WI38 (cell line): ENCODE measurements at regions not wholly inside any gene's neighbourhood (a gene's known extent, or its start where the extent isn't known, plus 50 kb on each side); places are given as distances from the start of the nearest gene placed in this dataset.
"Not testable (repeated sequence)": the region's sequence is repeated elsewhere in the genome, so short reads cannot be mapped to it uniquely, and the experiment has no call there.

Experiments used
- H3K4me3 ChIP-seq: 2 replicates; pipeline ENCODE4 v1.5.1; 2011; ENCODE audit warnings: low read depth, mild to moderate bottlenecking, control low read depth, low read length
- CTCF ChIP-seq: IDR thresholded peaks from 2 replicates; pipeline ENCODE4 v1.5.1; 2012; ENCODE audit warnings: low read depth, mild to moderate bottlenecking, control low read depth, low read length

GRCh38 chr5:96111080-96111756, 149.6 kb upstream of the ELL2 start:
- TF ChIP-seq CTCF, result no peak
- H3K4me3 ChIP-seq, result no peak overlapping the region

- TF ChIP-seq CTCF, result no peak
- no peak overlapping the region for H3K4me3 ChIP-seq
Observed at GRCh38 chr5:96110300-96110699, 148.6 kb upstream of the ELL2 start.

GRCh38 chr5:96108629-96109028, 147.0 kb upstream of the ELL2 start:
- not testable (repeated sequence) for H3K4me3 ChIP-seq

GRCh38 chr5:96103829-96104228, 142.2 kb upstream of the ELL2 start:
- H3K4me3 ChIP-seq, result not testable (repeated sequence)

GRCh38 chr5:96101358-96102089, 139.9 kb upstream of the ELL2 start:
- no peak for TF ChIP-seq CTCF

GRCh38 chr5:96097488-96097887, 135.8 kb upstream of the ELL2 start:
- H3K4me3 ChIP-seq, result not testable (repeated sequence)

More at GRCh38 chr5:96101358-96102089, 139.9 kb upstream of the ELL2 start:
- no peak overlapping the region for H3K4me3 ChIP-seq

GRCh38 chr5:96096724-96097123, 135.1 kb upstream of the ELL2 start:
- no peak overlapping the region for H3K4me3 ChIP-seq
- no peak for TF ChIP-seq CTCF

GRCh38 chr5:96094904-96095303, 133.3 kb upstream of the ELL2 start:
- H3K4me3 ChIP-seq, result no peak overlapping the region
- TF ChIP-seq CTCF, result no peak

- no peak for TF ChIP-seq CTCF
Observed at GRCh38 chr5:96093890-96094381, 132.3 kb upstream of the ELL2 start.

More at GRCh38 chr5:96093890-96094381, 132.3 kb upstream of the ELL2 start:
- no peak overlapping the region for H3K4me3 ChIP-seq
